Activated effector memory CD4-positive, alpha-beta T cell treated with anti-CD3 and anti-CD28 coated beads, Interleukin-2, amount 50 U/mL, for 16 hours (primary cell): ENCODE measurements at regions not wholly inside any gene's neighbourhood (a gene's known extent, or its start where the extent isn't known, plus 50 kb on each side); places are given as distances from the start of the nearest gene placed in this dataset.

Source experiments
- DNase-seq: peaks from one replicate; pipeline ENCODE4 v3.0.0-alpha.2; 2020

DNA sequence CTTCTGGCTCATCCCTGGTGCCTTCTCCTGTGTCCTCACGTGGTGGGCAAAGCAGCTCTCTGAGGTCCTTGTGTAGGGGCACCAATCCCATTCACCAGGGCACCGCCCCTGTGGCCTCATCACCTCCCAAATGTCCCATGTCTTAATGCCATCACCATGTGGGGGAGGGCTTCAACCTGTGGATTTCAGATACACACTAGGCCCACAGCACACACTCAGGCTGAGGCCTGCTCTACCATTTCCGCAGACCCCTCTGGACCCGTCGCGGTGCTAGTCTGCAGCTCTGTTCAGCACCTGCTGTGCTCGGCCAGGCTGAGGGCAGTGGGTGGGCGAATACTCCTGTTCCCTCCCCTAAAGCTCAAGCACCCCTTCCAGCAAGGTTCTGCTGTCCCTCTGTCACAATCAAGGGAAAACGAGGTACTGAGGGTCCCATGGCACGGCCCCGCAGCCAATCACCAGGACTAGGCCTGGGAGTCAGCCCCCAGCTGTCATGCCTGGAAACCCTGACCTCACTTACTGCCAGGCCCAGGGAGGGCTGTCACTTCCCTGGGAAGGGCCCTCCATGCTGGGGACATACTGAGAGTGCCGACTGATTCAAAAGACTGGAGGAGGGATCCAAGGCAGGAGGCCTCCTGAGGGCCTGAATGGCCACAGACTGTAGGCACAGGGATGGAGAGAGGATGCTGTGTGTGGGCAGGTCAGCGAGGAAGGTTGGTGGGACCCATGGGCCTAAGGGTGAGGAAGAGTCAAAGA, 123.8 kb upstream of the RET start:
- peak; percentile 55 for DNase-seq

DNA sequence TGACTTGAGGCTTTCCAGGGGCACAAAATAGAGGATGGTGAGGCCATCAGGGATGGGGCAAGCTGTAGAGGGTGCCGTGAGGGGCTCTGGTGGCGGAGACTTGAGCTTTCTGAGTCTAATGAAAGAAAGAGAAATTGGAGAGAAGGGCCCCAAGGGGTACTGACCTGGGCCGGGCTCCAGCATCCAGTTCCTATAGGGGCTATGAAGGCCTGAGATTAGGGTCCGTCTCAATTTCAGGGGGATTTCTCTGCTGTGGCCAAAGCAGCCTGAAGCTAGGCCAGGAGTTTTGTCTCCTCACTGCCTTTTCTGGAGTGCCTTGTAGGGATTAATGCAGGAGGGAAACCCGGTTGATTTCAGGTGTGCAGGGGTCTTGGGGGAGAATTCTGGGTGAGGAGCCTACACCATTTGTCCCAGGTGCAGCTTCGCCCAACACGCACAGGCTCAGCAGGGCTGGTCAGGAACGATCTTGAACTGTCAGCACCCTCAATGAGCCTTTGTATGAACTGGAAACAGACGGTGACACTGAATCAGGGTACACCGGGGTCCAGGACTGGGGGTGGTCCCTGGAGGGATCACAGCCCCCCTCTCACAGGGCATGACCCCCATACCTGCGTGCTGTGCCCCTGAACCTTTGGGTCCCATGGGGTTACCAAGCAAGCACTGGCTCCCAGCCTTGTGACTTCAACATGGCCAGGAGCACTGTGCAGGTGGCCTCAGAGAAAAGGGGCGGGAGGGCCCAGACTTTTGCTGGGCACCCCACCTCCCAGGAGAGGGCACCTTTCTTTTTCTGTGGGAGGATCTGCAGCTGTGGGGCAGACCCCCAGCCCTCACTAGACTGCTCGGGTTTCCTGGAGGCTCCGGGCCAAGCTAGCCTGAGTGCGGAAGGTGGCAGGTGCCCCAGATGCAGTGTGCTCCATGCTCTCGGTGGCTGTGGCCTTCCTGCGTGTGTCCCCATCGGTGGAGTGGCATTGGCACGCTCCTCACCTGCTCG, 122.9 kb upstream of the RET start:
- peak; percentile 55 for DNase-seq

DNA sequence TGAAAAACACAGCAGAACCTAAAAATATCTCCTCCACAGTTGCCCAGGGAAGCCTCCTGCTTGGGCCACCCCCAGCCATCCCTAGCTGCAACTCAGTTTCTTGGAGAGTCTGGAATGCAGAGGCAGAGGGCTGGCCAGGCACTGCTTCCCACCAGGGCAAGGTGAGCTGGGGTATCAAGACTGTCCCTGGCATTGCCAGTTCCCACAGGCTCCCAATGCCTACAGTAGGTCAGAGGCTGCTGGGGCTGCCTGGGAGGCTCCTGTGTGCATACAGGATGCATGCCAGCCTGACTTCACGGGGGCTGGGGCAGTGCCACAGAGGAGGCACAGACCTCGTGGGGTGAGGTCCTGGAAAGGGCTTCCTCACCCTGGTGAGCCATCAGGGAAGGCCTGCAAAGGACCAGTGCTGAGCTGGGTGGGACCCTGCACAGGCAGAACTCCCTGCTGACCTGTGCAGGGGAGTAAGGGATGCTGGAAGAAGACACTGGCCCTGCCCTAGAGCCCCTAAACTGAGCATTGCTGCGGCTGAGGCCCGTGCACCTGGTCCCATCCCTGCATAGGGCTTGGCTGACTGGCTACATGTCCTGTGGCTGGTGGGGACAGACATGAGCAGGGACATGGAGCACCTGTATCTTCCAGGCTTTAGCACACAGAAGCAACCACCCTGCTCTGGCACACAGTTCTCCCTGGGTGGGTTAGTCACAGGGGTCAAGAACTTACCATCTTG, 121.9 kb upstream of the RET start:
- peak; percentile 39 for DNase-seq

DNA sequence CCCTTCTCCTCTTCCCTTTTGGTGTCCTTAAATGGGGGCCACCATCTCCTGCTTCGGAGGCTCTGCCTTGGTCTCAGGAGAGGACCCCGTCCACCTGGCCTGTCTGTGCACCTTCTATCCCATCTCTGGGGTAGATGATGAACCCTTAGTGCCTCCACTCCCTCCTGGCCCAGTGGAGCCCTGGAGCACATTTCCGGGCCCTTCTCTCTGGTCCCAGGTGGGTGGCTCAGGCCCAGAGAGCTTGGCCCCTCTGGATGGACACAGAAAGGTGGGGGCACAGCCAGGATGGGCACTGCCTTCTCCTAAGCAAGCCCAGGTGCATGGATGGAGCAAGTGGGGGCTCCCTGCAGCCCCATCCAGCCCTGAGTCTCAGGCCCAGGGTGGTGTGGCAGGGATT, 121.4 kb upstream of the RET start:
- DNase-seq: peak; percentile 27

DNA sequence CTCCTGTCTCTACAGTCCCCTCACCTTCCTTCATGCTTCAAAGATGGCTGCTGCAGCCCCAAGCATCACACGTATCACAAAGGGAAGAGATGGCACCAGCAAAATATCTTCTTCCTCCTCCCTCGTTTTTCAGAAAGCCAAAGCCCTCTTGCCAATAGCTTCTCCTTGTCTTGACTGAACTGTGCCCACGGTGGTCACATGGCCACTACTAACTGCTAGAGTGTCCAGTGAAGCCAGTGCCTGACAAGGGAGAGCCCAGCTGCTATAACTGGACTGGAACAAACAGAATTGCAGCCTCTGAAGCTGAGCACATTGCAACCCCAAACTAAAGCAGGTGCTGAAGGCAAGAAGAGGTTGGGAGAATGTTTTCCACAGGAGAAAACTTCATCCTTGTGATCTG, 120.8 kb upstream of the RET start:
- DNase-seq: peak; percentile 24

DNA sequence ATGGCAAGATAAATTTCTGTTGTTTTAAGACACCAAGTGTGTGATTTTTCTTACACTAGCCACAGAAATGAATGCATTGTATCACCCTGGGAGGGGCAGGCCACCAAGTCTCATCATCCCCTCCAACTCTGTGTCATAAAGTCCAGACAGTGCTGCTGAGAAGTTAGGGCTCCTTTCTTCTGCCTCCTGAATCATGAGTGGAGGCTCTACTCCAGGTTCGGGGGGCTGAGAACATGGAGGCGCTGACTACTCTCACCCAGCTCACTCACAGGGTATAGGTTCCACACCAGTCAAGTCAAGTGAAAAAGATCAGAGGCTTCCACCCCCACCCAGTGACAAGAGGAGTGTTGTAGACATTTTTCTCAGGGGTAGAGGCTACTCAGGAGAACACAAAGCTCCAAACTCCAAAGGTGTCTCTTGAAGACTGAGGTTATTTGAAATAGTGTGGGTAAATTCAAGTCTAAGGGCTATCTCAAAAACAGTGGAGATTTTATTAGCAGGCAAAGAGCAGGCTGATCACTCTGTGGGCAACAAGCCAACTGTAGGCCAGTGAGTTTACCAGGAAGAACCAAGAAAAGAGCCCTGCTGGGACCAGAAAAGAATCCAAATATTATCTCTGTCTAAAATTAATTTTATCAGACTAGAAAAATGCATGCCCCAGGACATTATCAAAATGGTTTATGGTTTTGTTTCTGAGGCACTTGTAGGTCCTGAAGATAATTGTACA, 118.6 kb upstream of the RET start:
- peak; percentile 37 for DNase-seq

DNA sequence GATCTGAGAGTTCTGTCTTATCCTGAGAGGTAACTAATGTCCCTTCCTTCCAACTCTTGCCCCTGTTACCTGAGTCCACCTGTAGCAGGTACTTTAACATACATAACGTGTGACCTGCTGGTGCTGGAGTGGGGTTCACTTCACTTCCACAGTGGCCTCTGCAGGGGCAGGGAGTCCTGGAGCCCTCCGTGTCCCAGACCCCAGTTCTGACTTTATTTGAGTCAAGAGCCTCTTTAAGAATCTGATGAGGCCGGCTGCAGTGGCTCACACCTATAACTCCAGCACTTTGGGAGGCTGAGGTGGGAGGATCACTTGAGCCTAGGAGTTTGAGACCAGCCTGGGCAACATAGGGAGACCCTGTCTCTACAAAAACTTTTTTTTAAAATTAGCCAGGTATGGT, 117.0 kb upstream of the RET start:
- DNase-seq: no peak

DNA sequence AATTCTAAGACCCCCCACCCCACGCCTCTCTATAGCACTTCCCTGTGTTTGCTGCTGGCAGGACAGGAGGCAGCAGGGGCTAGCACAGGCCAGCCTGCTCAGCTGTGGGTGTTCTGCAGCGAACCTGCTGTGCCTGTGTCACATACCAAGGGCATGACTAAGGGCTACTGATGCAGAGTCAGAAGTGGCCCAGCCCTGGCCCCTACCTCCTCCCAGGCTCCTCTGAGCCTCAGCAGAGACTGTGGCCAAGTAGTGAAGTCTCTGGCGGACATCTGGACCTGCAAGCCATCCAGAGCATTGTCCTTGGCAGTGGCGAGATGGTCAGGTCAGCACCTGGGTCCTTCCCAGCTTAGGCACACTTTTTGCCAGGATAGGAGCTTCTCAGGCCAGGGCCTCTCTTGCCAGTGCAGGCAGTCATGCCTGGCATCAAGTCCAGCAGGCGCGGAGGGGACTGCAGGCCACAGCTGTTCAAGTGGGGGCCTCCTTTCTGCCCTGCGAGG, 116.3 kb upstream of the RET start:
- no peak for DNase-seq

DNA sequence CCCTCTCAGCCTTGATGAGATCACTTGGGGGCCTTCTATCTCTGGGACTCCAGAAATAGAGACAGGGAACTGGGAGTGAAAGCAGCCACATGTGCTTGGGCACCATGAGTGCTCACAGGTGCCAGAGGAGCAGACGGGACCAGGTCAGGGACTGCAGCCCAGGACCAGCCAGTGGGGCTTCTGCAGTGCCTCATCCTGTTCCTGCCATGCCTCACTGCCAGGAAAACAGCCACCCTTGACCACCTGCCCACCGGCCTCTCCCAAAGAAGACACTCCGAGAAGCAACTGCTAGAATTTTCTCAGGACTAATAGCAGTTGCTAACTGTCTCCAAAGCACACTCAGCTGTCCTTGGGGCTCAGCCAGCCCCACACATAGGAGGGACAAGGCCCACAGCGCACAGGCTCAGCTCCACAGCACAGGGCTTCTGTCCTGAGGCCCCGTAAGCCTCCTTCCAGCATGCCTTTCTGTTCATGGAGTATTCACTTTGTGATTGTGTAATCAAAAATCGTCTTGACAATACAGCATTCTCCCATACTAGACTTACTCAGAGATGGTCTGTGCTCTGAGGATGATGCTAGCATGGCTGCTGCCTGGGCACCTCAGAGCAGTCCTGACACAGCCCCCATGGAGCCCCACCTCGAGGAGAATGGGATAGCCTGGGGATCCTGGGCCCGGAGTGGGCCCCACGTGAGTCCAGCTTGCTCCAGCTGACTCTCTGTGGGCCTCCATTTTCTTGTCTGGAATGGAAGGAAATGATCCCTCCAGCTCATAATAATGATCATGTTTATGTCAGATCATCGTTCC, 115.7 kb upstream of the RET start:
- DNase-seq: no peak

DNA sequence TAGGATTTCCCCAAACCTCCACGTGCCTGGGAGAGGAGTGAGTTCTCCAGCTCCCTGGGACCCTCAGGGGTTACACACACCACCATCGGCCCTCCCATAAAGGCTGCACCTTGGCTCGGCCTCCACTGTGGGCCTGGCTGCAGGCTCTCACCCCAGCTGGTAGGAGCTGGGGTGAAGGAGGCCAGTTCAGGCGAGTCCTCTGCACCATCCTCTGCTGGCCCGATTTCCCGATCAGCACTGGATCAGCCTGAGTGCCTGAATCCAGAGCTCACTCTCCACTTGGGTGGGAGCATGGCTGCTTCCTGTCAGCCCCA, 115.1 kb upstream of the RET start:
- DNase-seq: no peak

DNA sequence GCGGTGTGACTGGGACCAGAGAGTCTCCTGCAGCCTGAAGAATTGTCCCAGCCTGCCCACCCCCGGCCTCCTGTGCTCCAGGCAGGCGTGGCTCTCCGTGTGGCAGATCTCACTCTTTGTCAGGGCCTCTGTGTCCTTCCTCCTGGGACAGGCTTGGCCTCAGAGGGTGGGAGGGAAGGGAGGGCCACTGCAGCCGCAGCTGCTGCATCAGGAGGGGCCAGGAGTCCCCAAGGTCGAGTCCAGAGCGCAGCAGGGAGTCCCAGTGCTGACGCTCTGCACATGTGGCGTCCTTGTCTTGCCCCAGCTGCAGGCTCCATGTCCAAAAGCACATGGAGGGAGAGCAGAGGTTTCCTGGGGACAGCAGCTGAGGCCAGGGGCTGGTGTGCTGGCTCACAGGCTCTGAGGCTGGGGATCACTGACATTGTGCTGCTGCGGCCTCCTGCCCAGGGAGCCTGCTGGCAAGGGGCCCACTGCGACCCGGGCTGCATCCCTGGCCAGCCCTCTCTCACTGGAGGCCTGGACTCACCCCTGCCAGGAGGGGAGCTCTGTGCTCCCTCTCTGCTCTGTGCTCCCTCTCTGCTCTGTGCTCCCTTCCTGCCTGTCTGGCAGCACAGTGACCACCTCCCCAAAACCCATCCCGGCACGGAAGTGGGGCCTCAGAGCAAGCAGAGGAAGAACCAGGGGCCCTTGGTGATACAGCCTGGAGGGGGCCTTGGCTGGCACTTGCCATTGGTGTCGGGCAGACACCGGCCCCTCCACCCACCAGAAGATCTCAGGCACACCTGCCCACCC, 114.6 kb upstream of the RET start:
- no peak for DNase-seq

DNA sequence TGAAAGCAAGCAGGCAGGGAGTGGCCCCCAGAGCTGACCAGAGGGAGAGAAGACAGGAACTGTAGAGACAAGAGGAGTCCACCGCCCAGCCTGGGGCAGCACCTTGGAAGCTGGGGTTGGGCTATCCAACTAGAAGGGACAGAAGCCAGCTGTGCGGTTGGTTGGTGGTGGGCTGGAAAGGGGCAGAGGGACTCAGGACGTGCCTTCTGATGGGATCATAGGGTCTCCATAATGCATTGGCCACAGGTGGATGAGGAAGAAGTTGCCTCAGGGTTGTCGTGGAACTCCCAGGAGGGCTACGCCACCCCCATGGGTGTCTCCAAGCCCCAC, 114.0 kb upstream of the RET start:
- no peak for DNase-seq

DNA sequence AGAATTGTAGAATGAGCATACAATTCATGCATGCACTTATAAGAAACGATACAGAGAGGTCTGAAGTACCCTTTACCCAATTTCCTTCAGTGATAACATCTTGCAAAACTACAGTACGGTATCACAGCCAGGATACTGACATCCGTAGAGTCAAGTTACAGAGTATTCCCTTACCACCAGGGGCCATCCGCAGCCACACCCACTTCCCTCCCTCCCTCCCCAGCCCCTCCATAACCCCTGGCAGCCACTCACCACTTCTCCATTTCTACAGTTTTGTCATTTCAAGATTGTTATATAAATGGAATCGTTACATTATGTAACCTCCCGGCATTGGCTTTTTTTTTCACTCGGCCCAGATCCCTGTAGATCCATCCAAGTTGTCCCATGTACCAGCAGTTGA, 113.6 kb upstream of the RET start:
- DNase-seq: no peak

DNA sequence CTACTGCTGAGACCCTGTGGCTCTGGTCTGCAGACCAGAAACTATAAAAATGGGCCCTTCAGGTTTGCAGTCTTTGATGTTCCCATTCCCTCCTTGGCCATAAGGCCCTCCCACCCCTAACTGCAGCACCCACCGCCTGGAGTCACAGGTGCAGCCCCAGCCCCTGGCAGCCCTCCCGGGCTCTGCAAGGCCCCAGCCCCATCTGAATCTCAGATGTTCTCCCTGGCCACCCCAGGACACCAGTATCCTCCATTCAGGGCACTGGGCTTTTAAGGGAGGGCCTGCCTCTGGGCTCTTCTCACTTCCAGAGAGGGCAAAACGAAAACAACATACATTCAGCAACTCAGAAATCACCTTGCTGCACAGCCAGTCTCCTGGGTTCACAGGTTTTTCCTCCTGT, 107.7 kb upstream of the RET start:
- DNase-seq: no peak

DNA sequence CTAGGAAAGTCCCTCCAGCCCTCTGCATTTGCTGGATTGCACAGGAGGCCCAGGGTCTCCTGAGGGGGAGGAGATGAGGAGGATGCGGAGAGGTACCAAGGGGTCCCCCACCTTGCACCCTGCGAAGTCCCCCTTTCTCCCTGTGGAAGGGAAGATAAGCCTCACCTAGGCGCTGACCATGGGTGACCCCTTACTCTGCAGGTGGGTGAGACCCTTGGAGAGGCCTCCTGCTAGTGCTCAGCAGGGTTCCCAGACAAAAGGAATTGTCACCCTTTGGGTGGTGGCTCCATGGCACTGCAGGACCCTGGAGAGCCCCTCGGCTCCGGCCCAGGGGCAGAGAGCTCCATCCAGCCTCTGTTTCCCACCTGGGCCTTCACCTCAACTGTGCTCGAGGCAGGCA, 107.0 kb upstream of the RET start:
- peak; percentile 56 for DNase-seq

DNA sequence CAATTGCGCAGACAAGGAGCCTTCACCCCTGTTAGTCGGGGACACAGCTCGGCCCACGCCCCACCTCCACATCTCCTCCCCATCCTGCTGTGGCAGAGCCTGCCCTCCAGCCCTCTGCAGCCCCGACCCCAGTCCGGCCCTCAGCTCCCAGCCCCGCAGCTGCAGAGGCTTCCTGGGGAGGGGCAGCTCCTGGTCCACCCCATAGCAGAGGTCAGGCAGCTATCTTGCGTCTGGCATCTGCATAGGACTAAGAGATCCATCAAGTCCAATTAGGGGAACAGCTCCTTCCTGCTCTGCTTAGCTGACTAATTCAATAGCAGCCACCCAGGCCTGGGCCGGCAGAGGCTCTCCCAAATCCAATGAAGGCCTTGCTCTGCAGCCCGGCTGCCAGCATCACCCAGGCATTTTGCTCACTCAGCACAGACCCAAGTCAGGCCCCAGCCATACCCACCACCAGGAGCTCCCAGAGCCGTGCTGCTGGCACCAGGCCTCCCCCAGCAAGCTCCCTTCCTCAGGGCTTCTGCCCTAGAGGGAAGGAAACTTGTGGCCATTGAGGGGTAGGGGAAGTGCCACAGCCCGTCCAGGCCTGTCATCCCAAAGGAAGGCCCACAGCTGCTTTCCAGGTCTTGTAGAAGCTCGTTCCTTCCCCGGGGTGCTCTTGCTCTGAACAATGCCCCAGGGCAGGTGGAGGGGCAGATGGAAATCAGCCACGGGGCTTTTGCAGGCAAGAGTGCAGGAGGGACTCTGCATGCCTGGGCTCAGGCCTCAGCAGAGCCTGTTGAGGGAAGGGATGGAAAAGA, 106.2 kb upstream of the RET start:
- DNase-seq: peak; percentile 57

DNA sequence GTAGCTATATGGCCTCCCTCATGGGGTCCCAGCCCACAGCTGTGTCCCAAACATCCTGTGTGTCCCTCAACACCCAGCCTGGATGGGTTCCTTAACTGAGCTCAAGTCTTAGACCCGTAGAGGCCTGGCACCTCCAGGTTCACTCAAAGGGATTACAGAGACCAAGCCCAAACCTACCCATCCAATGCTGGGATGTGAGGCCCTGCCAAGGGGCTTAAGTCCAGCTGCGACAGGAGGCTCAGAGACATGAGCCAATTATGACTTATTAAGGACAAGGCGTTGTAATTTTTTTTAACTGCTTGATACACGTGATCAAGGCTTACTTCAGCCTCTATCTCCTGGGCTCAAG, 105.6 kb upstream of the RET start:
- DNase-seq: no peak

DNA sequence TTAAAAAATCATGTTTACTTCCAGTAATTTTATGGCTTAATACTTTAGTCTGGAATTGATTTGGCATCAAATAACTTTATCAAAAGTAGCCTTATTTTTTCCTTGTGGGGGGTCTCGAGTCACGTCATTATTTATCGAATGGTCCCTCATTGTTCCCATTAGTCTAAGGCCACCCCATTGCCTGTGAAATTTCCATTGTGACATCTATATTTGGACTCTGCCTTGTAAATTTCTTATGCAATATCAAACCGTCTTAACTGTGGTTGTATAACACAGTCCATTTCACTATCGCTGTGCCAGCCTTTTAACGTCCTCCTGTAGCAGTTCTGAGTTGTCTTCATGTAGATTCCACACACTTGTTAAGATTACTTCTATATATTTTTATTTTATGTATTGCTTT, 103.9 kb upstream of the RET start:
- DNase-seq: no peak

DNA sequence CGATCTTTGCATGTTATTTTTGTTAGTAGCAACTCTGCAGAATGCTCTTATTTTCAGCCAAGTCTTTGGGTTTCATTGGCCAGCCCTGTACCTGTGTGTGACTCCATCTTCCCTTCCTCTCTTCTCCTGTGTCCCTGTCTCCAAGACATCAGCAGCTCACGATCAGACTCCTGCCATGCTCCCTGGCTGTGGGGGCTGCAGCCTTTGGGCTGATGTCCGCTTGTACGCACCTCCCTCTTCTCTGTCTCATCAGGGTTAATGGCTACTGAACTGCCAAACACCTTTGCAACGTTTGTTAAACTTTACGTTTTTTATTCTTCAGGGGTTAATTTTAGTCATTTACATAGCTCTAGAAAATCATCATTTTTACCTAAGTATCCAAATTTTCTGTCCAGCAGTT, 103.5 kb upstream of the RET start:
- no peak for DNase-seq
